HepG2 (cell line): ENCODE measurements at regions not wholly inside any gene's neighbourhood (a gene's known extent, or its start where the extent isn't known, plus 50 kb on each side); places are given as distances from the start of the nearest gene placed in this dataset.

Source experiments
- AGO1 ChIP-seq: fragments of 200-400 bp; formaldehyde crosslinking; IDR thresholded peaks from 2 replicates; pipeline ENCODE4 v1.6.1; 2017; ENCODE audit warnings: mild to moderate bottlenecking, low read depth, low read length, moderate library complexity; ENCODE audit not compliant: poor library complexity, severe bottlenecking
- CCAR2 ChIP-seq: fragments of 200-400 bp; formaldehyde crosslinking; optimal IDR thresholded peaks from 2 replicates; pipeline ENCODE3; 2018; ENCODE audit warnings: low read depth, mild to moderate bottlenecking, low read length, moderate library complexity
- CCDC6 ChIP-seq: sonication (generic); formaldehyde crosslinking; IDR thresholded peaks from 2 replicates; pipeline ENCODE4 v1.8.1; 2022; ENCODE audit warnings: mild to moderate bottlenecking, missing genetic modification reagents, moderate library complexity
- CREM ChIP-seq, 2 experiments: sonication (generic) in 1 of 2; formaldehyde crosslinking in 1 of 2; IDR thresholded peaks; 2 replicates each; pipeline versions ENCODE4 v1.4.0 to v1.6.1; 2016 to 2020; ENCODE audit warnings: antibody characterized with exemption in 1 of 2, mild to moderate bottlenecking in 1 of 2, missing genetic modification reagents in 1 of 2
- EEA1 ChIP-seq: sonication (generic); formaldehyde crosslinking; IDR thresholded peaks from 2 replicates; pipeline ENCODE4 v1.5.1; 2020; ENCODE audit warnings: mild to moderate bottlenecking, missing genetic modification reagents, borderline replicate concordance
- ESRRA ChIP-seq: sonication (generic); formaldehyde crosslinking; IDR thresholded peaks from 2 replicates; pipeline ENCODE4 v1.5.1; 2020; ENCODE audit warnings: mild to moderate bottlenecking, low read depth, missing genetic modification reagents
- GFI1 ChIP-seq: sonication (generic); formaldehyde crosslinking; IDR thresholded peaks from 2 replicates; pipeline ENCODE4 v1.5.0; 2020; ENCODE audit warnings: missing genetic modification reagents, mild to moderate bottlenecking, borderline replicate concordance
- HOXA7 ChIP-seq: sonication (generic); formaldehyde crosslinking; IDR thresholded peaks from 2 replicates; pipeline ENCODE4 v1.8.1; 2022; ENCODE audit warnings: mild to moderate bottlenecking, missing genetic modification reagents, moderate library complexity
- SALL2 ChIP-seq: sonication (generic); formaldehyde crosslinking; IDR thresholded peaks from 2 replicates; pipeline ENCODE4 v1.8.1; 2023; ENCODE audit warnings: mild to moderate bottlenecking, missing genetic modification reagents, inconsistent platforms
- ZEB1 ChIP-seq: IDR thresholded peaks from 2 replicates; pipeline ENCODE4 v1.6.1; 2012; ENCODE audit warnings: mild to moderate bottlenecking, low read depth, inconsistent platforms; ENCODE audit not compliant: insufficient replicate concordance
- ZNF232 ChIP-seq: sonication (generic); formaldehyde crosslinking; IDR thresholded peaks from 2 replicates; pipeline ENCODE4 v1.4.0; 2020; ENCODE audit warnings: missing genetic modification reagents, borderline replicate concordance
- ZNF263 ChIP-seq: sonication (generic); formaldehyde crosslinking; IDR thresholded peaks from 2 replicates; pipeline ENCODE4 v1.4.0; 2020; ENCODE audit warnings: missing genetic modification reagents
- ZNF383 ChIP-seq: sonication (generic); formaldehyde crosslinking; IDR thresholded peaks from 2 replicates; pipeline ENCODE4 v1.4.0; 2020; ENCODE audit warnings: missing genetic modification reagents, mild to moderate bottlenecking, borderline replicate concordance
- ZNF660 ChIP-seq: sonication (generic); formaldehyde crosslinking; IDR thresholded peaks from 2 replicates; pipeline ENCODE4 v1.5.1; 2020; ENCODE audit warnings: mild to moderate bottlenecking, low read depth, missing genetic modification reagents, borderline replicate concordance
- ZNF670 ChIP-seq: sonication (generic); formaldehyde crosslinking; IDR thresholded peaks from 2 replicates; pipeline ENCODE4 v1.8.0; 2022; ENCODE audit warnings: mild to moderate bottlenecking, missing genetic modification reagents, borderline replicate concordance
- ZNF691 ChIP-seq: sonication (generic); formaldehyde crosslinking; IDR thresholded peaks from 2 replicates; pipeline ENCODE4 v1.4.0; 2020; ENCODE audit warnings: missing genetic modification reagents, low read depth, mild to moderate bottlenecking, borderline replicate concordance
- TF ChIP-seq, protein P1 (sequence below): sonication (generic); formaldehyde crosslinking; IDR thresholded peaks from 2 replicates; pipeline ENCODE4 v1.4.0; 2020; ENCODE audit warnings: mild to moderate bottlenecking, missing genetic modification reagents
- TF ChIP-seq, protein P2 (sequence below): sonication (generic); formaldehyde crosslinking; IDR thresholded peaks from 2 replicates; pipeline ENCODE4 v1.5.0; 2020; ENCODE audit warnings: missing genetic modification reagents

- TF ChIP-seq, protein P1, sequence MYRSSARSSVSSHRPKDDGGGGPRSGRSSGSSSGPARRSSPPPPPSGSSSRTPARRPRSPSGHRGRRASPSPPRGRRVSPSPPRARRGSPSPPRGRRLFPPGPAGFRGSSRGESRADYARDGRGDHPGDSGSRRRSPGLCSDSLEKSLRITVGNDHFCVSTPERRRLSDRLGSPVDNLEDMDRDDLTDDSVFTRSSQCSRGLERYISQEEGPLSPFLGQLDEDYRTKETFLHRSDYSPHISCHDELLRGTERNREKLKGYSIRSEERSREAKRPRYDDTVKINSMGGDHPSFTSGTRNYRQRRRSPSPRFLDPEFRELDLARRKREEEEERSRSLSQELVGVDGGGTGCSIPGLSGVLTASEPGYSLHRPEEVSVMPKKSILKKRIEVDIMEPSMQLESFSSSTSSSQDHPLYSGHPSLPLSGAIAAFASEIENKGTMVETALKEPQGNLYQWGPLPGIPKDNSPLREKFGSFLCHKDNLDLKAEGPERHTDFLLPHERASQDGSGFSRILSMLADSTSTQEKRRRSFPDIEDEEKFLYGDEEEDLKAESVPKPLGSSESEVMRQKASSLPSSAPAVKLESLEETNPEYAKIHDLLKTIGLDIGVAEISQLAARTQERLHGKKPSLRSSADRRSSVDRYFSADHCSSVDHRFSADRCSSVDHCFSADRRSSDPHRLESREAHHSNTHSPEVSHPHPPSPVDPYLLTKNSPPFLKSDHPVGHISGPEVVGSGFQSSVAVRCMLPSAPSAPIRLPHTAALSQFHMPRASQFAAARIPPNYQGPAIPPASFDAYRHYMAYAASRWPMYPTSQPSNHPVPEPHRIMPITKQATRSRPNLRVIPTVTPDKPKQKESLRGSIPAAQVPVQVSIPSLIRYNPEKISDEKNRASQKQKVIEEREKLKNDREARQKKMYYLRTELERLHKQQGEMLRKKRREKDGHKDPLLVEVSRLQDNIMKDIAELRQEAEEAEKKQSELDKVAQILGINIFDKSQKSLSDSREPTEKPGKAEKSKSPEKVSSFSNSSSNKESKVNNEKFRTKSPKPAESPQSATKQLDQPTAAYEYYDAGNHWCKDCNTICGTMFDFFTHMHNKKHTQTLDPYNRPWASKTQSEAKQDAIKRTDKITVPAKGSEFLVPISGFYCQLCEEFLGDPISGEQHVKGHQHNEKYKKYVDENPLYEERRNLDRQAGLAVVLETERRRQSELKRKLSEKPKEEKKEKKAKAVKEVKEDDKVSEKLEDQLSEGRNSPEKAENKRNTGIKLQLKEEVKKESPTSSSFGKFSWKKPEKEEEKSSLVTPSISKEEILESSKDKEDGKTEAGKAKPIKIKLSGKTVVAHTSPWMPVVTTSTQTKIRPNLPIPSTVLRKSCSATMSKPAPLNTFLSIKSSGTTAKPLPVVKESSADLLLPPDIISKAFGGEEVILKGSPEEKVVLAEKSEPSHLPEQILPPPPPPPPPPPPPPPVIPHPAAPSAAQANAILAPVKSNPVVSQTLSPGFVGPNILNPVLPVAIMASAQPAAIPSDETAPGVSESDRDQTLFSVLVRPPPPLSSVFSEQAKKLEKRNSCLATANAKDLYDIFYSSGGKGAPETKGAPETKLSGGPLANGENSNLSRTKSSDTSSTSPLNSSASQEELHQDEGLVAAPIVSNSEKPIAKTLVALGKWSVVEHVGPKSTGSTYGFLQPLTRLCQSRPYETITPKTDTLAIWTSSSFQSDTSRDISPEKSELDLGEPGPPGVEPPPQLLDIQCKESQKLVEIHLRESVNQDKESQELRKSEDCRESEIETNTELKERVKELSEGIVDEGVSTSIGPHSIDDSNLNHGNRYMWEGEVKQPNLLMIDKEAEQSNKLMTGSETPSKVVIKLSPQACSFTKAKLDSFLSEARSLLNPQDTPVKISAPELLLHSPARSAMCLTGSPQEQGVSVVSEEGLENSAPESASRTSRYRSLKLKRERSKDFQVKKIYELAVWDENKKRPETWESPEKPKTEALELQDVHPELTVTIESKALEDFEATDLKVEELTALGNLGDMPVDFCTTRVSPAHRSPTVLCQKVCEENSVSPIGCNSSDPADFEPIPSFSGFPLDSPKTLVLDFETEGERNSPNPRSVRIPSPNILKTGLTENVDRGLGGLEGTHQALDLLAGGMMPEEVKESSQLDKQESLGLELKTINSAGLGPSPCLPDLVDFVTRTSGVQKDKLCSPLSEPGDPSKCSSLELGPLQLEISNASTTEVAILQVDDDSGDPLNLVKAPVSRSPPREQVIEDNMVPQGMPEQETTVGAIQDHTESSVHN (CRISPR knock-in tag), result no peak
- TF ChIP-seq ZNF383, result no peak
- no peak for TF ChIP-seq ZNF263
- no peak for TF ChIP-seq HOXA7
- TF ChIP-seq ESRRA, result no peak
- TF ChIP-seq, protein P2, sequence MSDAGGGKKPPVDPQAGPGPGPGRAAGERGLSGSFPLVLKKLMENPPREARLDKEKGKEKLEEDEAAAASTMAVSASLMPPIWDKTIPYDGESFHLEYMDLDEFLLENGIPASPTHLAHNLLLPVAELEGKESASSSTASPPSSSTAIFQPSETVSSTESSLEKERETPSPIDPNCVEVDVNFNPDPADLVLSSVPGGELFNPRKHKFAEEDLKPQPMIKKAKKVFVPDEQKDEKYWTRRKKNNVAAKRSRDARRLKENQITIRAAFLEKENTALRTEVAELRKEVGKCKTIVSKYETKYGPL, result no peak
- TF ChIP-seq ZNF232 (CRISPR knock-in tag), result no peak
- peak; percentile 29; the same call in 1 of the 2 replicates for TF ChIP-seq CREM (IDR thresholded peaks at IDR 0.05)
- no peak for TF ChIP-seq CREM (CRISPR knock-in tag; IDR thresholded peaks at IDR 0.05)
- no peak for TF ChIP-seq SALL2 (CRISPR knock-in tag)
- no peak for TF ChIP-seq CCAR2
- TF ChIP-seq EEA1 (CRISPR knock-in tag), result no peak
- no peak for TF ChIP-seq ZEB1
- no peak for TF ChIP-seq ZNF691
- no peak for TF ChIP-seq CCDC6 (CRISPR knock-in tag)
- TF ChIP-seq ZNF670, result no peak
- TF ChIP-seq AGO1, result no peak
- no peak for TF ChIP-seq GFI1 (CRISPR knock-in tag)
- TF ChIP-seq ZNF660 (CRISPR knock-in tag), result no peak
These were observed 242.7 kb downstream of the MID1IP1 start (continued) for GRCh38 chrX:39043838-39044550.
